ENCODE measurements at regions not wholly inside any gene's neighbourhood (a gene's known extent, or its start where the extent isn't known, plus 50 kb on each side); places are given as distances from the start of the nearest gene placed in this dataset.
"Not testable (repeated sequence)": the region's sequence is repeated elsewhere in the genome, so short reads cannot be mapped to it uniquely, and the experiment has no call there.

GRCh38 chr4:30181512-30181911, 538.7 kb upstream of the PCDH7 start:
- Histone ChIP-seq H3K9ac (ENCODE audit: low read depth, low read length) (no peak overlapping the region), H3K9me3 (ENCODE audit: control insufficient read depth, insufficient read depth, low read length) (no peaks in the 10 kb centered on the region), H3K4me3 (ENCODE audit: low read depth, low read length) (no peak overlapping the region), H3K27me3 (ENCODE audit: control insufficient read depth, insufficient read depth, low read length) (no peaks in the 10 kb centered on the region), H3K4me1 (ENCODE audit: control insufficient read depth, insufficient read depth, low read length) (no peaks in the 10 kb centered on the region), H3K36me3 (ENCODE audit: control insufficient read depth, insufficient read depth, low read length) (no peaks in the 10 kb centered on the region)

GRCh38 chr4:30181918-30182317, 538.3 kb upstream of the PCDH7 start:
- Histone ChIP-seq H3K36me3 (ENCODE audit: control insufficient read depth, insufficient read depth, low read length) (no peaks in the 10 kb centered on the region), H3K4me1 (ENCODE audit: control insufficient read depth, insufficient read depth, low read length) (no peaks in the 10 kb centered on the region), H3K4me3 (ENCODE audit: low read depth, low read length) (no peak overlapping the region), H3K9ac (ENCODE audit: low read depth, low read length) (no peak overlapping the region), H3K27me3 (ENCODE audit: control insufficient read depth, insufficient read depth, low read length) (no peaks in the 10 kb centered on the region), H3K9me3 (ENCODE audit: control insufficient read depth, insufficient read depth, low read length) (no peaks in the 10 kb centered on the region)

- no peaks in the 10 kb centered on the region for H3K36me3 ChIP-seq (ENCODE audit: control insufficient read depth, insufficient read depth, low read length)
- no peak overlapping the region for H3K9ac ChIP-seq (ENCODE audit: low read depth, low read length)
- H3K27me3 ChIP-seq (ENCODE audit: control insufficient read depth, insufficient read depth, low read length), result no peaks in the 10 kb centered on the region
- no peak overlapping the region for H3K4me3 ChIP-seq (ENCODE audit: low read depth, low read length)
- no peaks in the 10 kb centered on the region for H3K9me3 ChIP-seq (ENCODE audit: control insufficient read depth, insufficient read depth, low read length)
- no peaks in the 10 kb centered on the region for H3K4me1 ChIP-seq (ENCODE audit: control insufficient read depth, insufficient read depth, low read length)
Measured at GRCh38 chr4:30182786-30183185, 537.4 kb upstream of the PCDH7 start.

- no peak overlapping the region for H3K4me3 ChIP-seq (ENCODE audit: low read depth, low read length)
- H3K9ac ChIP-seq (ENCODE audit: low read depth, low read length), result no peak overlapping the region
- H3K4me1 ChIP-seq (ENCODE audit: control insufficient read depth, insufficient read depth, low read length), result no peaks in the 10 kb centered on the region
- no peaks in the 10 kb centered on the region for H3K36me3 ChIP-seq (ENCODE audit: control insufficient read depth, insufficient read depth, low read length)
- H3K27me3 ChIP-seq (ENCODE audit: control insufficient read depth, insufficient read depth, low read length), result no peaks in the 10 kb centered on the region
- no peaks in the 10 kb centered on the region for H3K9me3 ChIP-seq (ENCODE audit: control insufficient read depth, insufficient read depth, low read length)
Measured at GRCh38 chr4:30191902-30192301, 528.3 kb upstream of the PCDH7 start.

- Histone ChIP-seq H3K27me3 (ENCODE audit: control insufficient read depth, insufficient read depth, low read length) (no peaks in the 10 kb centered on the region), H3K4me3 (ENCODE audit: low read depth, low read length) (no peak overlapping the region), H3K9ac (ENCODE audit: low read depth, low read length) (no peak overlapping the region), H3K4me1 (ENCODE audit: control insufficient read depth, insufficient read depth, low read length) (no peaks in the 10 kb centered on the region), H3K36me3 (ENCODE audit: control insufficient read depth, insufficient read depth, low read length) (no peaks in the 10 kb centered on the region), H3K9me3 (ENCODE audit: control insufficient read depth, insufficient read depth, low read length) (no peaks in the 10 kb centered on the region)
Measured at GRCh38 chr4:30207389-30207788, 512.8 kb upstream of the PCDH7 start.

- H3K9ac ChIP-seq (ENCODE audit: low read depth, low read length), result no peak overlapping the region
- H3K27me3 ChIP-seq (ENCODE audit: control insufficient read depth, insufficient read depth, low read length), result no peaks in the 10 kb centered on the region
- no peaks in the 10 kb centered on the region for H3K9me3 ChIP-seq (ENCODE audit: control insufficient read depth, insufficient read depth, low read length)
- H3K4me1 ChIP-seq (ENCODE audit: control insufficient read depth, insufficient read depth, low read length), result no peaks in the 10 kb centered on the region
- H3K36me3 ChIP-seq (ENCODE audit: control insufficient read depth, insufficient read depth, low read length), result no peaks in the 10 kb centered on the region
- no peak overlapping the region for H3K4me3 ChIP-seq (ENCODE audit: low read depth, low read length)
Measured at GRCh38 chr4:30208731-30209435, 511.3 kb upstream of the PCDH7 start.

- H3K27me3 ChIP-seq (ENCODE audit: control insufficient read depth, insufficient read depth, low read length); H3K9ac ChIP-seq (ENCODE audit: low read depth, low read length); H3K36me3 ChIP-seq (ENCODE audit: control insufficient read depth, insufficient read depth, low read length); H3K4me1 ChIP-seq (ENCODE audit: control insufficient read depth, insufficient read depth, low read length); H3K9me3 ChIP-seq (ENCODE audit: control insufficient read depth, insufficient read depth, low read length); H3K4me3 ChIP-seq (ENCODE audit: low read depth, low read length): not testable (repeated sequence)
Measured at GRCh38 chr4:30215973-30216372, 504.2 kb upstream of the PCDH7 start.

GRCh38 chr4:30245140-30245539, 475.0 kb upstream of the PCDH7 start:
- no peaks in the 10 kb centered on the region for H3K4me1 ChIP-seq (ENCODE audit: control insufficient read depth, insufficient read depth, low read length)
- H3K36me3 ChIP-seq (ENCODE audit: control insufficient read depth, insufficient read depth, low read length), result no peaks in the 10 kb centered on the region
- H3K9ac ChIP-seq (ENCODE audit: low read depth, low read length), result no peak overlapping the region
- H3K4me3 ChIP-seq (ENCODE audit: low read depth, low read length), result no peak overlapping the region
- no peaks in the 10 kb centered on the region for H3K9me3 ChIP-seq (ENCODE audit: control insufficient read depth, insufficient read depth, low read length)
- H3K27me3 ChIP-seq (ENCODE audit: control insufficient read depth, insufficient read depth, low read length), result no peaks in the 10 kb centered on the region

- no peaks in the 10 kb centered on the region for H3K27me3 ChIP-seq (ENCODE audit: control insufficient read depth, insufficient read depth, low read length)
Measured at GRCh38 chr4:30256116-30256832, 463.9 kb upstream of the PCDH7 start.

GRCh38 chr4:30258949-30259348, 461.2 kb upstream of the PCDH7 start:
- Histone ChIP-seq H3K9me3 (ENCODE audit: control insufficient read depth, insufficient read depth, low read length) (no peaks in the 10 kb centered on the region), H3K27me3 (ENCODE audit: control insufficient read depth, insufficient read depth, low read length) (no peaks in the 10 kb centered on the region)

More at GRCh38 chr4:30256116-30256832, 463.9 kb upstream of the PCDH7 start:
- no peak overlapping the region for H3K9ac ChIP-seq (ENCODE audit: low read depth, low read length)
- no peaks in the 10 kb centered on the region for H3K9me3 ChIP-seq (ENCODE audit: control insufficient read depth, insufficient read depth, low read length)
- H3K4me1 ChIP-seq (ENCODE audit: control insufficient read depth, insufficient read depth, low read length), result no peaks in the 10 kb centered on the region
- H3K36me3 ChIP-seq (ENCODE audit: control insufficient read depth, insufficient read depth, low read length), result no peaks in the 10 kb centered on the region
- H3K4me3 ChIP-seq (ENCODE audit: low read depth, low read length), result no peak overlapping the region

GRCh38 chr4:30262379-30262778, 457.8 kb upstream of the PCDH7 start:
- Histone ChIP-seq H3K9ac (ENCODE audit: low read depth, low read length) (no peak overlapping the region), H3K36me3 (ENCODE audit: control insufficient read depth, insufficient read depth, low read length) (no peaks in the 10 kb centered on the region), H3K4me3 (ENCODE audit: low read depth, low read length) (no peak overlapping the region), H3K4me1 (ENCODE audit: control insufficient read depth, insufficient read depth, low read length) (no peaks in the 10 kb centered on the region), H3K27me3 (ENCODE audit: control insufficient read depth, insufficient read depth, low read length) (no peaks in the 10 kb centered on the region), H3K9me3 (ENCODE audit: control insufficient read depth, insufficient read depth, low read length) (no peaks in the 10 kb centered on the region)

More at GRCh38 chr4:30258949-30259348, 461.2 kb upstream of the PCDH7 start:
- H3K4me3 ChIP-seq (ENCODE audit: low read depth, low read length), result no peak overlapping the region
- H3K36me3 ChIP-seq (ENCODE audit: control insufficient read depth, insufficient read depth, low read length), result no peaks in the 10 kb centered on the region
- H3K4me1 ChIP-seq (ENCODE audit: control insufficient read depth, insufficient read depth, low read length), result no peaks in the 10 kb centered on the region
- H3K9ac ChIP-seq (ENCODE audit: low read depth, low read length), result no peak overlapping the region

- Histone ChIP-seq H3K4me3 (ENCODE audit: low read depth, low read length) (no peak overlapping the region), H3K36me3 (ENCODE audit: control insufficient read depth, insufficient read depth, low read length) (no peaks in the 10 kb centered on the region), H3K9ac (ENCODE audit: low read depth, low read length) (no peak overlapping the region), H3K27me3 (ENCODE audit: control insufficient read depth, insufficient read depth, low read length) (no peaks in the 10 kb centered on the region), H3K9me3 (ENCODE audit: control insufficient read depth, insufficient read depth, low read length) (no peaks in the 10 kb centered on the region), H3K4me1 (ENCODE audit: control insufficient read depth, insufficient read depth, low read length) (no peaks in the 10 kb centered on the region)
Measured at GRCh38 chr4:30264465-30264864, 455.7 kb upstream of the PCDH7 start.
